Activated CD4-positive, alpha-beta T cell treated with anti-CD3 and anti-CD28 coated beads, Interleukin-2, amount 50 U/mL, for 24 hours (primary cell): ENCODE measurements at regions not wholly inside any gene's neighbourhood (a gene's known extent, or its start where the extent isn't known, plus 50 kb on each side); places are given as distances from the start of the nearest gene placed in this dataset.
"Not testable (repeated sequence)": the region's sequence is repeated elsewhere in the genome, so short reads cannot be mapped to it uniquely, and the experiment has no call there.

Experiments used
- DNase-seq, 2 donors: peaks; one replicate each; pipeline ENCODE4 v3.0.0-alpha.2; 2020; ENCODE audit warnings: low read depth in 1 of 2, low spot score in 1 of 2

DNA sequence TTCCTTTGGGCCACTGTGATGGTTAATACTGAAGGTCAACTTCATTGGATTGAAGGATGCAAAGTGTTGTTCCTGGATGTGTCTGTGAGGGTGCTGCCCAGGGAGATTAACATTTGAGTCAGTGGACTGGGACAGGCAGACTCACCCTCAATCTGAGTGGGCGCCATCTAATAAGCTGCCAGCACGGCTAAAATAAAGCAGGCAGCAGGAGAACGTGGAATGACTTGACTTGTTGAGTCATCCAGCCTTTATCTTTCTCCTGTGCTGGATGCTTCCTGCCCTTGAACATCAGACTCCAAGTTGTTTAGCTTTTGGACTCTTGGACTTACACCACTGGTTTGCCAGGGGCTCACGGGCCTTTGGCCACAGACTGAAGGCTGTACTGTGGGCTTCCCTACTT lies 1046.9 kb downstream of the TYW1 start:
- no peak for DNase-seq

DNA sequence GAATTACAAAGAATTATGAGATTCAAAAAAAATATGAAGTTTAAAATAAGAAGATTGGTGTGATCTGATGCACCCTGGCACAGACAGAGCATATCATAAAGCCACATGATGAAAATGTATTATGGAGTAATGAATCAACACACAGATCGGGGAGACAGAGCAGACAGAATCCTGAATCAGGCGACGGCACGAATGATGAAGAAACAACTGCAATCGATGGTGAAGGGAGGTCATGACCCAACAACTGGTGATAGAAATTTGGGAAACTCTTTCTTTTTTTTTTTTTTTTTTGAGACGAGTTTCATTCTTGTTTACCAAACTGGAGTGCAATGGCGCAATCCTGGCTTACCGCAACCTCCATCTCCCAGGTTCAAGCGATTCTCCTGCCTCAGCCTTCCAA lies 1054.0 kb downstream of the TYW1 start:
- DNase-seq: no peak

DNA sequence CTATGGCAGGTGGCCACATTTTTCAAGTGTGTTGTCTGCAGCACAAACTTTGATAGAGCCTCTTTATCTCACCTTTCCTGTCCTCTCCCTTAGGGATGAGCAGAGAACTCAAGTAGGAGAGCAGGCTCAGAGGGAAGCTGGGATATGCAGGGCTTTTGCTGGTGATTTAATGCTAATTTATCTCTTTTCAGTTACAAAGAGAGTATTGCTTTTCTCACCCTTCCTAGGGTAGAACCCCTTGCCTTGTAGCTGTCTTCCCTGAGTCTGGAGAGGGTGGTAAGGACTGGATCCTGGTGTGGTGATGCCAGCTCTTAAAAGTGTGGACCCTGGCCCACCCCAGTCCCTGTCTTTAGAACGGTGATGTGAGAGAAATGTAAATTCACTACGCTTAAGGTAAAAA lies 1061.4 kb downstream of the TYW1 start:
- DNase-seq: no peak

DNA sequence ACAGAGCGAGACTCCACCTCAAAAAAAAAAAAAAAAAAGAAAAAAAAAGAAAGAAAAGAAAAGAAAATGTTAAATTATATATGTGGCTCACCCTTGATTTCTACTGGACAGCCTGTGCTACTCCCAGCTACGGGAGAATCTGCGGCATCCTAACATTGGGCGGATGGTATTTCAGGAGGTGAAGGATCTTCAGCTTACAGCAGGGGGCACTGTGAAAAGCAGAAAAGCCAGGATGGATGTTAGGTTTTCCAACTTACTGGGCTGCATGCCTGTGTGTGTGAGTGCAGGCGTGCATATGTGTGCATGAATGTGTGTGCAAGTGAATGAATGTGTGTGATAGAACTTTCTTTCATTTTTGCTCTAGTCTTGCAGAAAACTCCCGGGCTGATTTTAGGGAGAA lies 1066.5 kb downstream of the TYW1 start:
- DNase-seq: no peak

GRCh38 chr7:68065581-68065980 lies 1068.9 kb downstream of the TYW1 start:
- DNase-seq: no peak

GRCh38 chr7:68067845-68068244 lies 1071.2 kb downstream of the TYW1 start:
- no peak for DNase-seq

GRCh38 chr7:68070992-68071391 lies 1074.4 kb downstream of the TYW1 start:
- DNase-seq: no peak

GRCh38 chr7:68073701-68074100 lies 1077.1 kb downstream of the TYW1 start:
- DNase-seq: no peak

- no peak for DNase-seq
These were observed 1077.6 kb downstream of the TYW1 start for GRCh38 chr7:68074242-68074641.

DNA sequence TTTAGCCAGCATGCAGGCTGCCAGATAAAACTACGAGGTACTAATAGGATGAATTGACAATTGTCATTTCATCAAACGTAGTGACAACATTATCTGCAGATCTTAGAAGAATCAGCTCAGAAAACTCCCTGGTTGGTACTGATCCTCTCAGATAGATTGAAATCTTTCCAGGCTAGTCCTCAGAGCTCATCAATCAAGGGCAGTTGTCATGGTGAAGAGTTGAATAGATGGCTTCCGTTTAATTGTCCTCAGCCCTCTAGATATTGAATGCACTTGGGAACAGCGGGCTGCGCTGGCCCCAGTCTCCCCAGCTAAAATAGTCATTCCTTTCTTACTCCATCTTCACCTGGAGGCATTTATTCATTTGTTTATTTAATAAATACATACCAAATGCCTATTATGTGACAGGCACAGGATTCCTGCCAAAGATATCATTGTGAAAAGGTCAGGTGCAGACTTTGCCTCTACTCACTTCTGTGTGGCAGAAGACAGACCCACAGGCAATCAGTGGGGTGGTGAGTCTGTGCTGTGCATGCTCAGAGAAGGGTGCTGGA lies 1081.6 kb downstream of the TYW1 start:
- DNase-seq: no peak

- DNase-seq: not testable (repeated sequence)
These were observed 1085.7 kb downstream of the TYW1 start for GRCh38 chr7:68082066-68082960.

DNA sequence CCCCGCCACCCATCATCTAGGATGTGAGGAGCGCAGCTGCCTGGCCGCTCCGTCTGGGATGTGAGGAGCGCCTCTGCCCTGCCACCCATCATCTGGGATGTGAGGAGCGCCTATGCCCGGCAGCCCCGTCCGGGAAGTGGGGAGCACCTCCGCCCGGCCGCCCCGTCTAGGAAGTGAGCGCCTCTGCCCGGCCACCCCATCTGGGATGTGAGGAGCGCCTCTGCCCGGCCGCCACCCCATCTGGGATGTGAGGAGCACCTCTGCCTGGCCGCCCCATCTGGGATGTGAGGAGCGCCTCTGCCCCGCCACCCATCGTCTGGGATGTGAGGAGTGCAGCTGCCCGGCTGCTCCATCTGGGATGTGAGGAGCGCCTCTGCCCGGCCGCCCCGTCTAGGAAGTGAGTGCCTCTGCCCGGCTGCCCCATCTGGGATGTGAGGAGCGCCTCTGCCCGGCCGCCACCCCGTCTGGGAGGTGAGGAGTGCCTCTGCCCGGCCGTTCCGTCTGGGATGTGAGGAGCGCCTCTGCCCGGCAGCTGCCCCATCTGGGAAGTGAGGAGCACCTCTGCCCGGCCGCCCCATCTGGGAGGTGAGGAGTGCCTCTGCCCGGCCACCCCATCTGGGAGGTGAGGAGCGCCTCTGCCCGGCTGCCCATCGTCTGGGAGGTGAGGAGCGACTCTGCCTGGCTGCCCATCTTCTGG lies 1086.5 kb downstream of the TYW1 start:
- DNase-seq: not testable (repeated sequence)

- DNase-seq: no peak
These were observed 1090.8 kb downstream of the TYW1 start for GRCh38 chr7:68087401-68087800.

DNA sequence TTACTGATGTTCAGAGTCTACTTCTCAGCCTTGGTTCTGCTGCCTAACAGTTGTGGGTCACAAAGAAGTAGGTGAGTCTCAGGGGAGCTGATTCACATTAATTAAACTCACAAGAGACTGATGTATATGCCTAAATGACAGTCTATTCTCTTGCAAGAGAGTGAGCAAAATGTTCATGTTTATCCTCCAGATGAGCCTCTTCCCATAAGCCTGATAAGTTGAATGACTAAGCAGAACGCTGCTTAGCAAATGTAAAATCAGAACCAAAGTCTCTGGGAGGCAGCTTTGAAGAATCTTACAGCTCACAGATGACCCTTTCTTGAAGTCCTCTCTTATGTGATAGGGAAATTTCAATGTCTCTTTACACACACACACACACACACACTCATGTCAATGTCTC lies 1092.2 kb downstream of the TYW1 start:
- DNase-seq: no peak

DNA sequence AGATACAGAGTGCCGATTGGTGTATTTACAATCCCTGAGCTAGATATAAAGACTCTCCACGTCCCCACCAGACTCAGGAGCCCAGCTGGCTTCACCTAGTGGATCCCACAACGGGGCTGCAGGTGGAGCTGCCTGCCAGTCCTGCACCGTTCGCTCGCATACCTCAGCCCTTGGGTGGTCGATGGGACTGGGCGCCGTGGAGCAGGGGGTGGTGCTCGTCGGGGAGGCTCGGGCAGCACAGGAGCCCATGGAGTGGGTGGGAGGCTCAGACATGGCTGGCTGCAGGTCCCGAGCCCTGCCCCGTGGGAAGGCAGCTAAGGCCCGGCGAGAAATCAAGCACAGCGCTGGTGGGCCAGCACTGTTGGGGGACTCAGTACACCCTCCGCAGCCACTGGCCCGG lies 1093.6 kb downstream of the TYW1 start:
- DNase-seq: not testable (repeated sequence)

- no peak for DNase-seq
These were observed 1106.7 kb downstream of the TYW1 start for GRCh38 chr7:68103319-68103718.

DNA sequence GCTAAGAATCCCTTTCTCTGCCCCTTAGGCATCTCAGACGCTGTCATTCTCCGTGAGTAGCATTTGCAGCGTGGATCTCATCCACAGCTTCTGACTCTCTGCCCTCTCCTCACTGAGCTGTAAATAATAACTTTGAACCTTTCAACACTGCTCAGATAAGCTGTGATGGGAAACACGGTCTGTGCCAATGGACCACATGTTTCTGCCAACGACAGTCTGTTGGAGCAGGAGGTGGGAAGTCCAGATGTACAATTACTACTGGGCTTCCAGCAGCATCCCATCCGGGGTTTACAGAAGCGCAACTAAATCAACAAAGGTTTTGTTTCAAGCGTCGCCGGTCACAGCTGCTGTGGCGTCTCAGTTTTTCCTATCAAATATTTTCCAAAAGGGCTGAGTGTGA lies 1110.6 kb downstream of the TYW1 start:
- DNase-seq: no peak

DNA sequence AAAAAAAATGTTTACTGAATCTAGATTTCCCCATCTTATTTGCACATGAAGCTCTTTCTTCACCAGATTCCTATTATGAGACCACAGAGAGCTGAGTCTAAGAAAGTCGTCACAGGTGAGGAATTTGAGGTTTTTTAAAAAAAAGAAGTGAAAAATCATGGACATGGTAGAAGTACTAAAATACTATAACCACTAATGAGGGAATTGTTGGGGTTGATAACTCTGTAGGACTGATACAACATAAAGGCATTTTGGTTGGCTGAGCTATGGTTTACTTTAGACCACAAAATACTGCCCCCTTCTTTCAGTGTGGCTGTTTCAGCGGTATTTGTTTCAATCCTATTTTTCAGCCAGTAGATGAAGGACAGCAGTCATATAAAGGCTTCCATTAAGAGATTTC lies 1111.3 kb downstream of the TYW1 start:
- DNase-seq: no peak

- no peak for DNase-seq
These were observed 1112.7 kb downstream of the TYW1 start for GRCh38 chr7:68109299-68109698.

DNA sequence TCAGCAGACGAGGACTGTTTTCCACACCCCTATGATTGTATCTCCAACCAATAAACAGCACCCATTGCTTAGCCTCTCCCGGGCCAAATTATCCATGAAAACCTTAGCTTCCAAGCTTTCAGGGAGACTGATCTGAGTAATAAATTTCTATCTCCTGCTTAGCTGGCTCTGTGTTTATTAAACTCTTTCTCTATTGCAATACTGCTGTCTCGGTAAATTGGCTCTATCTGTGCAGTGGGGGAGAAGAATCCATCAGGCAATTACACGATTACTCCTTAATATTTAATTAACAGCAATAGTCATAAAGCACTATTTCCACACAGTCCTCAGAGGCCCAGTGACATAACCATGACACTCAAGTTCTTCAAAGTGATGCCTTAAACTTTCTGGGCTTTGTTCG lies 1122.8 kb downstream of the TYW1 start:
- no peak for DNase-seq

- no peak for DNase-seq
These were observed 1124.4 kb downstream of the TYW1 start for GRCh38 chr7:68121056-68121455.

DNA sequence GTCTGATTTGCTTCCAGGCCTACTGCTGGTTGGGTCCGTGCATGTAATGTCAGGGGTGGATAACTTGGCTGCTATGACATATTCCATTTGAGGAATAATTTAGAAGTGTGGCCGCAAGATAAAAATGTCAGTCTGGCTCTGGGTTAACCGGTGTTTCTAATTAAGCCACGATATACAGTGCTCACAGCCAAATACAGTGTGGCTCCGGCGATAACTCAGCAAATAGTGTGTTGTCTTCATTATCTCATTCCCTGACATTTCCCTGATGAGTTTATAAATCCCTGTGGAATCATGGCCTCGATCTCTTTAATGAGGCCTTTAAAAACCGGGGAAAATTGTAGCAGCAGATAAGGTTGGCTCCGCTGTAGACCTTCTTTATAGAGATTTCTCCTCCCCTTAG lies 1125.0 kb downstream of the TYW1 start:
- DNase-seq: no peak
